ENCODE measurements at regions not wholly inside any gene's neighbourhood (a gene's known extent, or its start where the extent isn't known, plus 50 kb on each side); places are given as distances from the start of the nearest gene placed in this dataset.
"Not testable (repeated sequence)": the region's sequence is repeated elsewhere in the genome, so short reads cannot be mapped to it uniquely, and the experiment has no call there.

DNA sequence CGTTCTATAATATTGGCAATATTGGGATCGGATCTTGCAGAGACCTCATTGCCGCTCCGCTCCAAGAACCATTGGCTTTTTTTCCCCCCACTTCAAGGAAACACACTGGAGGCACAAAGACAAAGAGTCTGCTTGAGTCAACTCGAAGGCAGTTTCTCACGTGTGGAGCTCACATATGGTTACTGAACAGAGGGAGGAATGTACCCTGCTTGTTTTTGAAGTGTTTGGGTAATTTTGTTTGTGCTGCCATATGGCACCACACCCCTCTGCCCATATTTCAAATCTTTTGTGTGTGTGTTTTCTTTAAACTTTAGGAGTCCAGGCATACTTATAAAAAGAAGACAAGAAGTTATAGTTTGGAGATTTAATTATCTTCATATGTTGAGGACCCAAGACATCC, 595.9 kb downstream of the DTWD2 start:
- Histone ChIP-seq H3K27ac (replicated peaks; ENCODE audit: low read length) (no peak overlapping the region), H3K18ac (ENCODE audit: low read length) (no peak overlapping the region), H3K4me3 (ENCODE audit: low read length in 2 of 2) (no peak overlapping the region), H2BK5ac (ENCODE audit: low read length) (no peak overlapping the region), H2BK120ac (ENCODE audit: low read depth, low read length) (no peak overlapping the region), H2BK12ac (ENCODE audit: low read length) (no peak overlapping the region), H3K4me1 (ENCODE audit: control insufficient read depth in 2 of 2, insufficient read depth in 1 of 2, low read depth in 1 of 2, low read length in 2 of 2) (no peaks in the 10 kb centered on the region), H3K9me3 (replicated peaks in 1 of 2; ENCODE audit: control insufficient read depth in 2 of 2, insufficient read depth in 1 of 2, low read depth in 1 of 2, low read length in 2 of 2) (no peaks in the 10 kb centered on the region), H3K4me2 (ENCODE audit: insufficient read depth, low read length, poor library complexity, severe bottlenecking) (no peak overlapping the region), H3K23ac (ENCODE audit: low read depth, low read length, poor library complexity) (no peak overlapping the region), H3K36me3 (replicated peaks in 1 of 2; ENCODE audit: control insufficient read depth in 2 of 2, insufficient read depth in 2 of 2, low read length in 2 of 2) (no peaks in the 10 kb centered on the region), H2AK5ac (ENCODE audit: low read depth, low read length) (no peak overlapping the region), H3K27me3 (ENCODE audit: control insufficient read depth in 3 of 3, insufficient read depth in 3 of 3, low read depth in 1 of 3, low read length in 3 of 3) (no peaks in the 10 kb centered on the region), H3K9ac (ENCODE audit: low read depth, low read length, poor library complexity) (no peak overlapping the region), H2BK15ac (ENCODE audit: low read length) (no peak overlapping the region), H3K14ac (ENCODE audit: low read length) (no peak overlapping the region), H3K4ac (ENCODE audit: low read length) (no peak overlapping the region), H2AFZ (ENCODE audit: low read length) (no peak overlapping the region), H4K91ac (ENCODE audit: low read depth, low read length, poor library complexity) (no peak overlapping the region), H3K79me1 (ENCODE audit: low read depth, low read length) (no peaks in the 10 kb centered on the region), H4K8ac (ENCODE audit: low read depth, low read length) (no peak overlapping the region)
- no peak for DNase-seq (ENCODE audit: low spot score)
- WGBS, 2 donors (ENCODE audit: extremely low coverage in 2 of 2, insufficient read length in 2 of 2, insufficient replicate concordance in 1 of 2) = no CpG with 5 or more reads among the region's 6 CpGs

DNA sequence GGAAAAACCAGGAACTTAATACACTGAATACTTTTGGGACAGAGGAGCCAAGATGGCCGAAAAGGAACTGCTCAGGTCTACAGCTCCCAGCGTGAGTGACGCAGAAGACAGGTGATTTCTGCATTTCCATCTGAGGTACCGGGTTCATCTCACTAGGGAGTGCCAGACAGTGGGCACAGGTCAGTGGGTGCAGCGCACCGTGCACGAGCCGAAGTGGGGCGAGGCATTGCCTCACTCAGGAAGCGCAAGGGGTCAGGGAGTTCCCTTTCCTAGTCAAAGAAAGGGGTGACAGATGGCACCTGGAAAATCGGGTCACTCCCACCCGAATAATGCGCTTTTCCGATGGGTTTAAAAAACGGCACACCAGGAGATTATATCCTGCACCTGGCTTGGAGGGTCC, 605.4 kb downstream of the DTWD2 start:
- not testable (repeated sequence) for H3K23ac ChIP-seq (ENCODE audit: low read depth, low read length, poor library complexity); H3K27ac ChIP-seq (replicated peaks; ENCODE audit: low read length); H3K14ac ChIP-seq (ENCODE audit: low read length); H4K91ac ChIP-seq (ENCODE audit: low read depth, low read length, poor library complexity); DNase-seq (ENCODE audit: low spot score); H4K8ac ChIP-seq (ENCODE audit: low read depth, low read length); H3K36me3 ChIP-seq (replicated peaks in 1 of 2; ENCODE audit: control insufficient read depth in 2 of 2, insufficient read depth in 2 of 2, low read length in 2 of 2); H3K4me2 ChIP-seq (ENCODE audit: insufficient read depth, low read length, poor library complexity, severe bottlenecking); H3K18ac ChIP-seq (ENCODE audit: low read length); H2BK120ac ChIP-seq (ENCODE audit: low read depth, low read length); H3K4me3 ChIP-seq (ENCODE audit: low read length in 2 of 2); H2AFZ ChIP-seq (ENCODE audit: low read length); H2AK5ac ChIP-seq (ENCODE audit: low read depth, low read length); H3K27me3 ChIP-seq (ENCODE audit: control insufficient read depth in 3 of 3, insufficient read depth in 3 of 3, low read depth in 1 of 3, low read length in 3 of 3); H3K4ac ChIP-seq (ENCODE audit: low read length); H3K9ac ChIP-seq (ENCODE audit: low read depth, low read length, poor library complexity); H2BK5ac ChIP-seq (ENCODE audit: low read length); H3K79me1 ChIP-seq (ENCODE audit: low read depth, low read length); H3K9me3 ChIP-seq (replicated peaks in 1 of 2; ENCODE audit: control insufficient read depth in 2 of 2, insufficient read depth in 1 of 2, low read depth in 1 of 2, low read length in 2 of 2); H2BK15ac ChIP-seq (ENCODE audit: low read length); H3K4me1 ChIP-seq (ENCODE audit: control insufficient read depth in 2 of 2, insufficient read depth in 1 of 2, low read depth in 1 of 2, low read length in 2 of 2); H2BK12ac ChIP-seq (ENCODE audit: low read length)
- no CpG with 5 or more reads among the region's 15 CpGs for WGBS, 2 donors (ENCODE audit: extremely low coverage in 2 of 2, insufficient read length in 2 of 2, insufficient replicate concordance in 1 of 2)

DNA sequence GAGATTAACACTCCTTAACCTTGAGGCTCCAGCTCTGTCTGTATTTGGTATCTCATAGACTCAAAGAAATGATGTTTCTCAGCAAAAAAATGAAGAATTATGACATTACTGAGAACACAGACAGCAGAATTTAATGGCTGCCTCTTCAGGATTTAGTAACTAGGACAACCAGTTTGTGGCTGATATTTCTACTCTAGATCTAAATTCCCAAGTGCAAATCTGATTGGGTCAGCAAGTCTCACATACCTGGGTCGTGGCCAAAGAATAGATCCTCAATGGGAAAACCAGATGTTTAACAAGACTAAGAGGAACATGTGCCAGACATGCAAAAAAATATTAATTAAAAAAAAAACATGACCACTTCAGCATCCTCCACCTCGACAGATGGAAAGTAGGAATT, 608.9 kb downstream of the DTWD2 start:
- H2BK120ac ChIP-seq (ENCODE audit: low read depth, low read length) = no peak overlapping the region
- H3K27me3 ChIP-seq (ENCODE audit: control insufficient read depth in 3 of 3, insufficient read depth in 3 of 3, low read depth in 1 of 3, low read length in 3 of 3) = no peaks in the 10 kb centered on the region
- no peak overlapping the region for H3K14ac ChIP-seq (ENCODE audit: low read length)
- no peak overlapping the region for H3K4me3 ChIP-seq (ENCODE audit: low read length in 2 of 2)
- H2AFZ ChIP-seq (ENCODE audit: low read length) = no peak overlapping the region
- H3K4me1 ChIP-seq (ENCODE audit: control insufficient read depth in 2 of 2, insufficient read depth in 1 of 2, low read depth in 1 of 2, low read length in 2 of 2) = no peaks in the 10 kb centered on the region
- no peak overlapping the region for H2BK5ac ChIP-seq (ENCODE audit: low read length)
- no peak overlapping the region for H4K91ac ChIP-seq (ENCODE audit: low read depth, low read length, poor library complexity)
- no peaks in the 10 kb centered on the region for H3K9me3 ChIP-seq (replicated peaks in 1 of 2; ENCODE audit: control insufficient read depth in 2 of 2, insufficient read depth in 1 of 2, low read depth in 1 of 2, low read length in 2 of 2)
- H3K36me3 ChIP-seq (replicated peaks in 1 of 2; ENCODE audit: control insufficient read depth in 2 of 2, insufficient read depth in 2 of 2, low read length in 2 of 2) = no peaks in the 10 kb centered on the region
- no peak overlapping the region for H4K8ac ChIP-seq (ENCODE audit: low read depth, low read length)
- H2BK12ac ChIP-seq (ENCODE audit: low read length) = no peak overlapping the region
- H2BK15ac ChIP-seq (ENCODE audit: low read length) = no peak overlapping the region
- WGBS, 2 donors (ENCODE audit: extremely low coverage in 2 of 2, insufficient read length in 2 of 2, insufficient replicate concordance in 1 of 2) = no CpG with 5 or more reads among the region's 2 CpGs
- no peak overlapping the region for H2AK5ac ChIP-seq (ENCODE audit: low read depth, low read length)
- H3K27ac ChIP-seq (replicated peaks; ENCODE audit: low read length) = no peak overlapping the region
- no peak overlapping the region for H3K23ac ChIP-seq (ENCODE audit: low read depth, low read length, poor library complexity)
- no peak overlapping the region for H3K4ac ChIP-seq (ENCODE audit: low read length)
- H3K18ac ChIP-seq (ENCODE audit: low read length) = no peak overlapping the region
- DNase-seq (ENCODE audit: low spot score) = no peak
- no peak overlapping the region for H3K4me2 ChIP-seq (ENCODE audit: insufficient read depth, low read length, poor library complexity, severe bottlenecking)
- no peak overlapping the region for H3K9ac ChIP-seq (ENCODE audit: low read depth, low read length, poor library complexity)
- H3K79me1 ChIP-seq (ENCODE audit: low read depth, low read length) = no peaks in the 10 kb centered on the region

DNA sequence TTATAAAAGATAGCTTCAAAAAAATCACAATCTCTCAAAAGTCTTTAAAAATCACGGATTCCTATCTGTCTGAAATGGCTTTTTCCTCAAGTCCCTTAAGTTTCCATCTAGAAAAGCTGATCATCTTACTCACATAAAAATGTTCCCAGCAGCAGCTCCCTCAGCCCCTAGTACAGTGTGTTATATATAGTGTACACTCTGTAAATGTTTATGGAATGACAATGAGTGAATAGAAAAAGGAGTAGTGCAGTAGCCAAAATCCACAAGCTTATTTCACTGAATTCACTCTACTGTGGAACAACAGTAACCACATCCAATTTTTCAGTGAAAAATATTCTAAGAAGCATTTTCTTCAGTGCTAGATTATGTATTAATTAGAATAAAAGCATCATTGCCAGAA, 609.4 kb downstream of the DTWD2 start:
- no peaks in the 10 kb centered on the region for H3K79me1 ChIP-seq (ENCODE audit: low read depth, low read length)

More for the DNA sequence above, 609.4 kb downstream of the DTWD2 start:
- DNase-seq (ENCODE audit: low spot score) = no peak
- Histone ChIP-seq H2BK120ac (ENCODE audit: low read depth, low read length) (no peak overlapping the region), H3K9ac (ENCODE audit: low read depth, low read length, poor library complexity) (no peak overlapping the region), H2BK12ac (ENCODE audit: low read length) (no peak overlapping the region), H3K14ac (ENCODE audit: low read length) (no peak overlapping the region), H3K27ac (replicated peaks; ENCODE audit: low read length) (no peak overlapping the region), H3K23ac (ENCODE audit: low read depth, low read length, poor library complexity) (no peak overlapping the region), H3K18ac (ENCODE audit: low read length) (no peak overlapping the region), H4K91ac (ENCODE audit: low read depth, low read length, poor library complexity) (no peak overlapping the region), H2AFZ (ENCODE audit: low read length) (no peak overlapping the region), H3K4me1 (ENCODE audit: control insufficient read depth in 2 of 2, insufficient read depth in 1 of 2, low read depth in 1 of 2, low read length in 2 of 2) (no peaks in the 10 kb centered on the region), H4K8ac (ENCODE audit: low read depth, low read length) (no peak overlapping the region), H3K4ac (ENCODE audit: low read length) (no peak overlapping the region), H3K4me3 (ENCODE audit: low read length in 2 of 2) (no peak overlapping the region), H3K9me3 (replicated peaks in 1 of 2; ENCODE audit: control insufficient read depth in 2 of 2, insufficient read depth in 1 of 2, low read depth in 1 of 2, low read length in 2 of 2) (no peaks in the 10 kb centered on the region), H3K4me2 (ENCODE audit: insufficient read depth, low read length, poor library complexity, severe bottlenecking) (no peak overlapping the region), H2BK5ac (ENCODE audit: low read length) (no peak overlapping the region), H2AK5ac (ENCODE audit: low read depth, low read length) (no peak overlapping the region), H2BK15ac (ENCODE audit: low read length) (no peak overlapping the region), H3K27me3 (ENCODE audit: control insufficient read depth in 3 of 3, insufficient read depth in 3 of 3, low read depth in 1 of 3, low read length in 3 of 3) (no peaks in the 10 kb centered on the region), H3K36me3 (replicated peaks in 1 of 2; ENCODE audit: control insufficient read depth in 2 of 2, insufficient read depth in 2 of 2, low read length in 2 of 2) (no peaks in the 10 kb centered on the region)
- WGBS, 2 donors (ENCODE audit: extremely low coverage in 2 of 2, insufficient read length in 2 of 2, insufficient replicate concordance in 1 of 2) = no CpG with 5 or more reads among the region's 1 CpG

Data from neuronal stem cell (in vitro differentiated cells).